ENCODE measurements at regions not wholly inside any gene's neighbourhood (a gene's known extent, or its start where the extent isn't known, plus 50 kb on each side); places are given as distances from the start of the nearest gene placed in this dataset.

- TF ChIP-seq CTCF (IDR thresholded peaks at IDR 0.05) (no peak), EP300 (IDR thresholded peaks at IDR 0.05) (no peak), POLR2A (IDR thresholded peaks at IDR 0.05) (no peak)
Measured at GRCh38 chr13:99626461-99627082, 125.3 kb downstream of the TM9SF2 start.
